HG02610 (cell line): ENCODE measurements at regions not wholly inside any gene's neighbourhood (a gene's known extent, or its start where the extent isn't known, plus 50 kb on each side); places are given as distances from the start of the nearest gene placed in this dataset.
"Not testable (repeated sequence)": the region's sequence is repeated elsewhere in the genome, so short reads cannot be mapped to it uniquely, and the experiment has no call there.

Experiments used
- ATAC-seq: cut with Tn5 transposase; IDR thresholded peaks from one replicate; pipeline ENCODE4 v1.9.1; 2021; ENCODE audit warnings: mild to moderate bottlenecking, moderate library complexity; ENCODE audit not compliant: unreplicated experiment

- ATAC-seq: no peak
Measured at GRCh38 chr6:5840734-5841390, 165.9 kb downstream of the NRN1 start.

DNA sequence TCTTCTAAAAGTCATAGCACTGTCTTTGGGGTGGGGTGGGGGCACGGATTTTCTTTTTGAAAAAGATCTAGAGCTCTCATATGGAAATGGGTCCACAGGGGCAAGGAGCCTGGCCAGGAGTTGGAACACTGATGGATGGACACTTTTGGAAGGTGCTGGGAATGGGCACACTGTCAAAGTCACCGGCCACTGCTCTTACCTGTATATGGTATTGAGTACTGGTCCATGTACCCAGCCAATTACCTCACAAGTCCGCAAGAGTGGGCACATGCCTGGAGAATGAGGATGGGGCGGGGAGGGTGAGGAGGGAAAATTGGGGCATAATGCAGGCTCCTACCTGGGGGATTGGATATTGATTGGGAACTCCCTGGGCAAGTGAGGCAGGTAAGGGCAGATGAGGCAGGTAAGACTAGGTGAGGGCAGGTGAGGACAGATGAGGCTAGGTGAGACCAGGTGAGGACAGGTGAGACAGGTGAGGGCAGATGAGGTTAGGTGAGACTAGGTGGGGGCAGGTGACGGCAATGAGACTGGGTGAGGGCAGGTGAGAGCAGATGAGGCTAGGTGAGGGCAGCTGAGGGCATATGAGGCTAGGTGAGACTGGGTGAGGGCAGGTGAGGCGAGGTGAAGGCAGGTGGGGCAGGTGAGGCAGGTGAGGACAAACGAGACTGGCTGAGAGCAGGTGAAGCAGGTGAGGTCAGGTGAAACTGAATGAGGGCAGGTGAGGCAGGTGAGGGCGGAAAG is 167.9 kb downstream of the NRN1 start:
- no peak for ATAC-seq

GRCh38 chr6:5837323-5837722 is 169.4 kb downstream of the NRN1 start:
- no peak for ATAC-seq

- not testable (repeated sequence) for ATAC-seq
Measured at GRCh38 chr6:5836597-5836996, 170.1 kb downstream of the NRN1 start.

- no peak for ATAC-seq
Measured at GRCh38 chr6:5833120-5833519, 173.6 kb downstream of the NRN1 start.

- no peak for ATAC-seq
Measured at GRCh38 chr6:5832668-5833067, 174.1 kb downstream of the NRN1 start.

GRCh38 chr6:5831219-5831862 is 175.4 kb downstream of the NRN1 start:
- ATAC-seq: not testable (repeated sequence)

- no peak for ATAC-seq
Measured at GRCh38 chr6:5828296-5828695, 178.4 kb downstream of the NRN1 start.

GRCh38 chr6:5827056-5827904 is 179.4 kb downstream of the NRN1 start:
- ATAC-seq: no peak

- ATAC-seq: not testable (repeated sequence)
Measured at GRCh38 chr6:5824382-5824983, 182.2 kb downstream of the NRN1 start.
